T-helper 2 cell treated with Interferon-gamma antibody and Interleukin-4, amounts not matched to agents 100 ng/mL and 5 ng/mL, for 36 hours (primary cell): ENCODE measurements at regions not wholly inside any gene's neighbourhood (a gene's known extent, or its start where the extent isn't known, plus 50 kb on each side); places are given as distances from the start of the nearest gene placed in this dataset.

Experiments used
- intact Hi-C: fragments of 100-400 bp; cut with micrococcal nuclease; formaldehyde crosslinking; loops from one replicate; pipeline ENCODE4 v1.15.1; 2023

DNA sequence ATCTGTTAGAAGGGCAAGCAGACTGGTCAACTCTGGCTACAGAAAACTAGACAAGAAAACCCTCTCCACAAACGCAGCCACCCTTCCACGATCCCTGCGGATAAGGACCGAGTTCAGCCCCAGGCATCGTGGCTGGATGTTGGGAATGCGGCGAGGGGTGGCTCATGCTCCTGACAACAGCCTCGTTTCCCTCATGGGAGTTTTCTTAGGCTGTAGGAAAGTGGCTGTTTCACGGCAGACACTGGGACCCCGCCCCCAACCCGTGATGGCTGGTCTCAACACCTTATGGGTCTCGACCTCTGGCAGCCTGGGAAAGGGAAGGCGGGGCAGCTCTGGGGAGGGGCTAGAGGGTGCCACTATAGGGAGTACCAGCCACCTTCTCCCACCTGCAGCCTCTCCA is 123.3 kb downstream of the RFLNA start:
- intact Hi-C loops, result no loop called here

DNA sequence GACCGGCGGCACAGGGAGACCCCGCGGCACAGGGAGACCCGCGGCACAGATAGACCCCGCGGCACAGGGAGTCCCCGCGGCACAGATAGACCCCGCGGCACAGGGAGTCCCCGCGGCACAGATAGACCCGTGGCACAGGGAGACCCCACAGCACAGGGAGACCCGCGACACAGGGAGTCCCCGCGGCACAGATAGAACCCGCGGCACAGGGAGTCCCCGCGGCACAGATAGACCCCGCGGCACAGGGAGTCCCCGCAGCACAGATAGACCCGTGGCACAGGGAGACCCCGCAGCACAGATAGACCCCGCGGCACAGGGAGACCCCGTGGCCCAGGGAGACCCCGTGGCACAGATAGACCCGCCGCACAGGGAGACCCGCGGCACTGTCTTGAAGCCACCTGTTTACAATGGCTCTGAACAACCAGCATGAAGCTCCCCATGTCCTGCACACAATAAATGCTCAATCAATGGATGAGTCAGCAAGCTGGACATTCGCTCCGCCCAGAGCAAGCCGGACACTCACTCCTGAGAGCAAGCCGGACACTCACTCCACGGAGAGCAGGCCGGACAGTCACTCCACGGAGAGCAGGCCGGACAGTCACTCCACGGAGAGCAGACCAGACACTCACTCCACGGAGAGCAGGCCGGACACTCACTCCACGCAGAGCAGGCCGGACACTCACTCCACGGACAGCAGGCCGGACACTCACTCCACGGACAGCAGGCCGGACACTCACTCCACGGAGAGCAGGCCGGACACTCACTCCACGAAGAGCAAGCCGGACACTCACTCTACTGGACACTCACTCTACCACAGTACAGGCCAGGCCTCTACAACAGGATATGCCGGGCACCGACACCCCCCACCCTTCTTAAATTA is 121.9 kb downstream of the RFLNA start:
- intact Hi-C loops, result no loop called here

DNA sequence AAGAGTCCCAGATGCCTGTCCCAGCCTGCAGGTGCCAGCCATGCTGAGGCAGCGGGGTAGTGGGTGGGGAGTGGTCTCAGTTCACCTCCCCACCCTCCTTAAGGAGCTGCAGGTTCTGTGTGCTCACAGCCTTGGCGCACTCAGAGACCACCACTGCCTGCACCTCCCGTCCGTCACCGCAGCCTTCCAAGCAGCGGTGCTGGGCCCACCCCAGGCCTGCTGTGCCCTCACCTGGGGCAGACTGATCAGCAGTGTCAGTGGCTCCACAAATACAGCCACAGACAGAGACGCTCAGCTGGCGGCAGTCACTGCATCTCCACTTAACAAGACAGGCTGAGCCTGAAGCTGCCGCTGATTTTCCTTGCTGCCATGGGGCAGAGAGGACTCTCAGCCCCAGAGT is 120.2 kb downstream of the RFLNA start:
- intact Hi-C loops, result no loop called here

DNA sequence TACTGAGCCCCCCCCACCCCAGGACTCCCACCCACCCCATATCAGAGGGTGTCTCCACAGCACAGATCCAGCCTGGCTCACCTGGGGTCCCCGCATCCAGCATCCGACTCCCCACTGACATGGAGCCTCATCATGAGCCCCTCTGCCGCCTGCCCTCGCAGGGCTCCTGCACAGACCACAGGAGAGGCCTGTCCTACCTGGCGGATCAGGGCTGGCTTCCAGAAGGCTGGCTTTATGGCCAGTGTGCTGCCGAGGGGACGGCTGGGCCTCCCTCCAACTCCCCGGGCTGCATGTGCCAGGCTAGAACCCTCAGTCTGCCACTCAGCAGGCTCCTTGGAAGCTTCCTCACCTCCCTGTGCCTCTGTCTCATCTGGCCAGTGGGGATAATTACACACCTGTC is 119.0 kb downstream of the RFLNA start:
- intact Hi-C loops, result no loop called here

DNA sequence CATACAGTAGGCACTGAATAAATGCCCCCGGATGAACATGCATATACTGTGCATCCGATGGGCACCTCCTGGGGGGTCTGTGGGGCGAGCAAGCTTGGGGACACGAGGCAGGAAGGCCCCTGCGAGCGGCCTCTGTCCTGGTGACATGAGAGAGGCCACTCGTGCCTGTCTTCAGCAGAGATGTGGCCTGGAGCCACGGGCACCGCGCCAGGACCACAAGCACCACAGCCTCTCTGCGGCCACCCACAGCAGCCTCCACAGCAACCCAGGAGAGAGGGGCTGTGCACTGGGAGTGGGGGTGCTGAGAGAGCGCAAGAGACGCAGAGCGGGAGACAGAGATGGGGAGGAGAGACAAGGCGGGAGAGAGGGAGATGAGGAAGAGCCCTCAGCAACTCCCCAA is 118.5 kb downstream of the RFLNA start:
- intact Hi-C loops, result no loop called here

DNA sequence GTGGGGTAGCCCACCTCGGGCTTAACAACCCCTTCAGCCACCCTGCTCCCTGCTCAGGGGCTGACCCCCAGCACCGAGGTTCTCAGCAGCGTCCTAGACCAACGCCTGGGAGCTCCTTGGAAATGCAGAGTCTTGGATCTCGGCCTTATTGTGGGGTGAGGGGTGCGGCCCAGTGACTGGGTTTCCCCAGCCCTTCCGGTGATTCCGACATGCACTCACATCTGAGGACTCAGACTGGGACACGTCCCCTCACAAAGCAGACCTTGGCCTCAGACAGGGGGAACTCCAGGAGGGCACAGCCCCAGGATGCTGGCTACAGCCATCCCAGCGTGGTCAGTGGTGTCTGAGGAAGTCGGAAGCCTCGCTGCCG is 117.7 kb downstream of the RFLNA start:
- intact Hi-C loops, result no loop called here

DNA sequence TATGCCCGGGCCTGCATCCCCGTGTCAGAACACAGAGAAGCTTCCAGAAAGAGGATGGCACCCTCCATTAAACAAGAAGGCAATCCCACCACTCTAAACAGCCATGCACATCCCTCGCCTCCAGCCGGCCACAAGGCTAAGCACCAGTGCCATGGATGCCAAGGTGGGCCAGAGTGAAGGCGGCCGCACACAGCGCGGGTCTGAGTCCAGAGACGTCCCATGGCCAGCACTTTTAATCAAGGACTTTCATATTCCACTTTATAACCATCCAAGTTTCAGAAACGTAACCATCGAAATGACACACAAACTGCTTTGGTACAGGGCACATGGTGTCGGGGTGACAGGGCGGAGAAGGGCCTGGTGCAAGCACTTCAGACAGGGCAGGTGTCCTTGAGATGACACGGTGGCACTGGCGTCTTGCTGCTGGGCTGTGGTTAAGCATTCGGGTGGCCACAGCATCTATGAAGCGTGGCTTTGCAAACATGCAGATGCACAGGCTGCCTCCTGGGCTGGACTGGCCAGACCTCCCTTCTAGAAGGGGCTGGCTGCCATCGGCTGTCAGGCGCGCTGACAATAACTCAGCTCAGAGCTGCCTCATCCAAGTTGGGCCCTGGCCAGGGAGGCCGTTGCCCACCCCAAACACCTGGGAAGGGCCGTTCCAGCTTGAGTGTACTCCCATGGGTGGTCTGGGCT is 117.2 kb downstream of the RFLNA start:
- intact Hi-C loops, result no loop called here

DNA sequence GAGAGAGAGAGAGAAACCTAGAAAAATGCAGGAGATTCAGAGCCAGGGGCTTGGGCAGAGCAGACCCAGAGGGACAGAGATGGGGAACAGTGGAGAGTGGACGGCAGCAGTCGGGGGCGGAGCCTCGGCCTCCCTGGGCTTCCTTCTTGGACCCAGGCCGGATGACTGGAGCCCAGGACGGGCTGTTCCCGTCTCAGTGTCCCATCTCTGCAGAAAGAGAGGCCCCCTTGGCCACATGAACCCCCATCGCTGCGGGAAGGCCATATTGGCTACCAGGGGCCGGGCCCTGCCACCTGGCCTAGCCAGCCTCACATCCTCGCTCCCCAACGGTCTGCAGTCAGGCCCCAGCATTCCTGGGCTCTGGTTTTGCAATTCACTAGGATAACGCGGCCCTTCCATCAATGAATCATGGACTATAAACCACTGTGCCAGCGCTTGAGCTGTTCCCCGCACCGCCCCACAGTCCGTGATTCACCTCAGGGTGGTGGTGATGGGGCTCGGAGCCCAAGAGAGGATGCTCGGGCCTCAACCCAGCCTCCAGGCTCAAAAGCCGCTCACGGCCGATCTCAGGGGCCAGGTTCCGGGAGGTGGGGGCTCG is 116.5 kb downstream of the RFLNA start:
- intact Hi-C loops, result no loop called here

DNA sequence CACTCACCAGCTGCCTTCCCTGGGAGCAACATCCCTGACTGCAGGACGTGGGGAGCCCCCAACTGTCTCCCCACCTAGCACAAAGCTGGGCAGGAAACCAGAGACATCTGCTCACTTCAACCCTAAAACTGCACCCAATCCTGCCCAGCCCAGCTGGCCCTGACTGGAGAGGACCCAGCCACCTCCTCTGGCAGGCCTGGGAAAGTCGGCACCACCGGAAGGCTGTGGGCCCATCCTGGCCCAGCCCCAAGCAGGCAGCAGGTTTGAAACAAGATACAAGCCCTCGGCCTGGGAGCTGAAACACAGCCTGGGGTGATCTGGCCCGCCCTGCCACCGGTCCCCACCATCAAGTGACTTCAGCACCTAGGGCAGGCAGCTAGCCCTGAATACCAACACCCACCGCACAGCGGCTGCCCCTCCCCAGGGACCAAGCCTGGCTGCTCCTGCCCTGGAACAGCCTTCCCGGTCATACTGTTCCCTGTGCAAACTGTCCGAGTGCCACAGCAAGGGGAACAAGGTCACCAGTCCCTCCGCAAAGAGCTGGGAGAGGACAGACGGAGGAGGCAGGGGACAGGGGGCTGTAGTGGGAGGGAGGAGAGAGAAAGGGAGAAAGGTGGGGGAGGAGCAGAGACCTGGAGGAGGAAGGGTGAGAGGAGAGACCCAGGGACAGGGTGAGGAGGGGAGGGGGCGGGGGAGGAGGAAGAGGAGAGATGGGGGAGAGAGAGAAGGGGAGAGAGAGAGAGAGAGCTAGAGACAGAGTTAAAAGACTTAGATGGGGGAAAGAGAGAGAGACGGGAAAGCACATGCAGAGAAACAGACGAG is 115.7 kb downstream of the RFLNA start:
- intact Hi-C loops, result no loop called here

DNA sequence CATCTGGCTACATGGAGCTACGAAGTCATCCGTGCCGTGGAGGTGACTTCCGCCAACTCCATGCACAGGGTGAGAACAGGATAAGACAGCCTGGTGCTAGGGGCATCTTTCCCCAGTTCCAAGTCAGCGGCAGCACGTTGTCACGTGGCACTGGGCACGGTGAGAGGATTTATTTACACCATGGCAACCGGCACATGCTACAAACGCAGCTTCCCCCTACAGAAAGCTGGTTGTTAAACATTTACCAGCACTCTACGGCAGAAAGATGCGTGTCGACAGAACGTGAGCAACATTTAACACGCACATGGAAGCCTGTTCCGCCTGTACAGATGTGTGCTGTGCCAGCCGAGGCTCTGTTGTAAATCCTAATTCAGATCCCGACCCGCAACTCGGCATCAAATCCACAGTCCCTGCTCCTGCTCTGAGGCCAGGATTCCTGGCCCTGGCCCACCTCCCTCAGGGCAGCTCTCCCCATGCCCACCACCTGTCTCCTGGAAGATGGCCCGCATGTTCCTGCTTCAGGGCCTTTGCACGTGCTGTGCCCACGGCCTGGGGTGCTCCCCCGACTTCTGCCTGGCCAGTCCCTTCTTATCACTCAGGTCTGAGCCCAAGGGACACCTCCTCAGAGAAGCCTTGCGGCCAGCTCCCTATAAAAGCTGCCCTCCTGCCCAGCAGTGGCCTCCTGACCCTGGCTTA is 114.1 kb downstream of the RFLNA start:
- intact Hi-C loops, result no loop called here

DNA sequence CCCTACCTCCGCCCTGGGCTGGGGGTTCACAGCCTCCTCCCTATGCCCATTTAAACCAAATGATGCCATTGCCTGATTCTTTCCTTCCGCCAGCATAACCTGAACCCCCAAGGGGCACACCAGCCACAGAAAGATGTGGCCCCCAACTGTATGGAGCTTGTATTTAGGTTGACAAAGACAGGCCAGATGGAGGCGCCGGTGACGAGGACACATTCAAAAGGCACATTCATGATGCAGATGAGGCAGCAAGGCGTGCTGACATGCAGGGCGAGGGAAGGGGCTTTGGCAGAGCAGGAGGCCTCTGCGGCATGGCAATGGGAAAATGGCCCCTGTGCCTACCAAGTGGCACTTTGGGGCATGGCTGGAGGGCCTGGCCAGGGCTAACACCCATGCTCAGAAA is 112.2 kb downstream of the RFLNA start:
- intact Hi-C loops, result no loop called here

DNA sequence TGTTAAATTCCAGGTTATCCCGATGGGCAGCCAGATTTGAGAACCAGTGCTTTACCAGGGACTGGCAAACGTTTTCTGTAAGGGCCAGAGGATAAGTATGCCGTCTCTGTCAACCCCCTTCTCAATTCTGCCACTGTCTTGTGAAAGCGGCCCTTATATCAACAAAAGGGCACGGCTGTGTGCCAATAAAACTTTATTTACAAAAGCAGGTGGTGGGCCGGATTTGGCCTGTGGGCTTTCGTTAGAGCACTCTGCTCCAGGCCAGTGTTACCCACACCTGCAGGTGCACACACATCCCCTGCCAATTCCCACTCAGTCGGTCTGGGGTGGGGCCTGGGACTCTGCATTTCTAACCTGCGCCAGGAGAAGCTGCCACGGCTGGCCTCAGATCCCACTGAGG is 111.2 kb downstream of the RFLNA start:
- intact Hi-C loops, result no loop called here

DNA sequence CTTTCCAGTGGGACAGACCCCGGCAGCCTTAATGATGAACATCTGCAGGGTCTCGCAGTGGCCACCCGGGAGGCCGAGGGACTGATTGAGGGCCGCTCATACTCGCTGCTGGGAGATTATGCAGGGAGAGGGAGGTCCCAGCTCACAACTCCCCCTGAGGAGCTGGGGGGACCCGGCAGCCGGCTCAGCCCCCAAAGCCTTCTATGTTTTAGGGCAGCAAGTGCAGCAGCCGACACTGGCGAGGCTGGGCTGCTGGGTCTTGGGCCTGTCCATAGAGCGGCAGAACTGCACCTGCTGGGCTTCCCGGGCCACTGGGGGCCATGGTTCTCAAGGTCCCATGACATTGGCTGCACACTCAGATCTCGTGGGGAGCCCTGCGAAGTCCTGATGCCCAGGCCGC is 110.7 kb downstream of the RFLNA start:
- intact Hi-C loops, result no loop called here

DNA sequence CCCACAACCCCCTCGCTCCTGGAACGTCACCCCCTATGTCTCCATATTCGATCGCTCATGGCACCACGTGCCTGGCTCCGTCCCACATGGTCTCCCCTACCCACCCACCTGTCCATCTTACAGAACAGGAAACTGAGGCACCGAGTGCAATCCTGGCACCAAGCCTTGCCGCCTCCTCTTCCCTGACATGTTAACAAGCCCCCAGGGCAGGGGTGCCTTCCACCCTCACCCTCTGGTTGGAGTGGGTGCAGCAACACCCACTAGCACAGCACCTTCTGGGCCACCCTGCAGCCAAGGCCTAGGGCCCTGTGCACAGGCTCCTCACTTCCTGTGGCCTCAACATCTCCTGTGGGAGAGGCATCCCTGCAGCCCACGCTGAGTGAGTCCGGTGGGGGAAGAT is 110.3 kb downstream of the RFLNA start:
- intact Hi-C loops, result no loop called here

DNA sequence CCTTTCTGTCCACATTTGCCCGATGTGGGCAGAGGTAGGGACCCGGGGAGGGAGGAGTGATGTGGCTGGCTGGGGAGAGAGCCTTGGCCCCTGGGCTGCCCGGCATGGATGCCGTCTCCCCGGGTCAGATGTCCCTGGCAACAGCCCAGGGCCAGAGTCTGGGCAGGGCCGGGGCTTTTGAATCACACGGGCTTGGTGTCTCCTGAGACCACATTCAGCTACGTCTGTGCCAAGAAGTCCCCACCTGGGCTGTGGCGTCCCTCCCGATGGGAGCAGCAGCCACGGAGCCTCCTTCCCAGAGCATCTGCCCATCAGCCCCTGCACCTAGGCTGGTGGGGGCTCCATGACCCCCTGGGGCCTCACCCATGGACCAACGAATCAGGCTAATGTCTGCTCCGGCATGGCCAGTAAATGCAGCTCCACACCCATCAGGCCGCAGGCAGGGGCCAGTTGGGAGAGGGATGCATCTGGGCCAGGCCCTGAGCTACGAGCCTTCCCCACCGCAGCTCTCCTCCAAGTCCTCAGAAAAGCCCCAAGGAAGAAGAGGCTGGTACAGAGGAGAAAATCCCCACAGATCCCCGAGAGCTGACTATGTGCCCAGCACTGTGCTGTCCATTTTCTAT is 109.4 kb downstream of the RFLNA start:
- intact Hi-C loops, result no loop called here

DNA sequence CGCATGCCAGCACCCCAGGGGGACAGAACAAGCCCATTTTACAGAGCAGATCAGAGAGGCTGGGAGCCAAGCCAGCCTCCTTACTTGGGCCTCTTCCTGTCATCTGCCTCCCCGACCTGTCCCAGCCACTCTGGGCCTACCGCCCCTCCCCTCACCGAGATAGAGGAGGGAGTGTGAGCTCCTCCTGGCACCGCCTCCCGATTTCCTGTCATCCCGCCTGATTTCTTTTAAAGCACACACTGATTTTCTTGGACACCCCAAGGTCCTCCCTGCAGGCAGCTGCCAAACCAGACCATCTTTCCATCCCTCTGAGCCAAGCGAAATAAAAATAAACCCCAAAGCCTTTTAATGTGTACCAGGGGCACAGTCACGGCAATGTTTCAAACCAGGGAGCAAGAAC is 108.4 kb downstream of the RFLNA start:
- intact Hi-C loops, result no loop called here

DNA sequence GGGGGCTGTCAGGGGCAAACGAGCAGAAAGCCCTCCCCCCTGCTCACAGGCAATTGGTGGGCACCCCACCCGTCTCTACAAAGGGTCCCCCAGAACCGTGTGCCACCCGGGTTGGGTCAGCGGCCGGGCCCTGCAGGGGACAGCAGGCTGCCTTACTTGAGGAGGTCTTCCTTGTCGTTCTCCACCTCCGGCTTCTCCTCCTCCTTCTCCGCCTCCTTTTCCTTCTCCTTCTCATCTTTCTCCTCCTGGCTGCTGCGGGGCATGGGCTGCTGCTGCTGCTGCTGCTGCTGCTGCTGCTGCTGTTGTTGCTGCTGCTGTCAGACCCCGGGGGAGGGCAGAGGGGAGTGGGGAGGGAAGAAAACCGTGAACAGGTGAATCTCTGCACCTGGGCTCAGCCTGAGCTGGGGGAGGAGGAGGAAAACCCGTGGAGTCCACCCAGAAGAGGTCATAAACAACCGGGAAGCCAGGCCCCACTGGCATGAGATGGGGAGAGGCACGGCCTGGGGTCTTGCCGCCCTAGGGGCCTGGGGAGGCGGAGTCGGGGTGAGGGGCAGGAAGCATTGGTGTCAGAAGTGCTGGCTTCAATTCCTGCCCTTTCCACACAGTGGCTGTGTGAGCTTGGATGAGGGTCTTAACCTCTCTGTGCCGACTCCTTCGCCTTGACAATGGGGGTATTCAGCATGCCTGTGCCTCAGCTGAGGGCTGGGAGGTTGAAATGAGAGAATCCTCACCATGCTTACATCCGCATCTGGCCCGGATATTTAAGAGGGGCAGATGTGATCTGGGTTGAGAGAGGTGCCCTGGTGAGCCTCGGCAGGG is 107.6 kb downstream of the RFLNA start:
- intact Hi-C loops, result no loop called here

DNA sequence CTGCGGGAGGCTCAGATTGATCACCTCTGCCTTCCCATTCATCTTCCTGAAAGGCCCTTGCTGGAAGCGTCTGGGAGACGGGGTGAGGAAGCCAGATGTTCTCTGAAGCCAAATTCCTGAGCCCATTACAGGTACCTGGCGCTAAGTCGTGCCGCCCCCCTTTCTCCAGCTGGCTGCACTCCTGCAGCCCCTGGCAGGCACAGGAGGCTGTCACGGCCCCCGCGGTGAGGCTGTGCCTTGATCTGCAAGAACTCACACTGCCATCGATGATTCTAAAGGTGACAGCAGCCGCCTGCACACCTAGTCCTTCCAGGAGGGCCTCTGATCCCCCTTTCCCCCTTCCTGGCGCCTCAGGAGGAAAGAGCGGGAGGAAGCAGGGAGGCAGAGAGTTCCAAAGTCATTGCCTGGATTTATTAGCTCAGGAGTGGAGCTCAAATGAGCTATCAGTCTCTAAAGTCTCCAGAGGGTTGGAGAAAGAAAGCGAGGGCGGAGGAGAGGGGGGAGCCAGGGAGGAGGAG is 106.9 kb downstream of the RFLNA start:
- intact Hi-C loops, result no loop called here

DNA sequence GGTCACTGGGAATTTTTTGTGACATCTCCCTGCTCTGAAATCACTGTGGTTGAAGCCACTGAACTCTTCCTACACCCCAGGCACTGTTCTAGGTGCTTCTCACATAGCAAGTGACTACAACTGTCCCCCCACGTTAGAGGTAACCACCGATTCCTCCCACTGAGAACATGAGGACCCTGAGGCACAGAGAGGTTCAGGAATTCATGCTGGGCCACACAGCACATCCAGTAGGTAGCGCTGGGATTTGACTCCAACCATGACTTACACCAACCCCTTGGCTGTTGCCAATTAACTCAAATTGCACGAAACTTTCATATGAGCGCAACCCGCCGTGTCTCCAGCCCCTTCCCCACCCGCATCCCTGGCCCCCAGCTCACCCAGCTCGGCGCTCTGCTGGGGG is 105.2 kb downstream of the RFLNA start:
- intact Hi-C loops, result no loop called here

DNA sequence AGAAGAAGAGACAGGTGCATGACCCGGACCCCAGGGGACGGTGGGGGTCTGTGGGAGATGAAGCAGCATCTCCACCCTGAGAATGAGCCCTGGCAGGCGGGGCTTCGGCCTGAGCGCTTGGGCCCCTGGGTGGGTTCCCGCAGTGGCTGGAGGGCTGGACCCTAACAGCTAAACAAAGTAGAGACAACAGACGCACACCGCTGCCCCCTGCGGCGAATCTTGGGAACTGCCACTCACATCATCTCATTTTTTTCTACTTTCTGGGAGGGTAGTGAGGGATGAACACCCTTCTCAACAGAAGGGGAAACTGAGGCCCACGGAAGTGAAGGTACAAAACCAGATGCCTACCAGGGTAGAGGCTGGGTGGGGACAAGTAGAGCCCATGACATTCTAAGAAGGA is 104.7 kb downstream of the RFLNA start:
- intact Hi-C loops, result no loop called here
